ENCODE measurements at regions not wholly inside any gene's neighbourhood (a gene's known extent, or its start where the extent isn't known, plus 50 kb on each side); places are given as distances from the start of the nearest gene placed in this dataset.

- no peak for DNase-seq
Observed at GRCh38 chr12:13670285-13670866, 311.0 kb downstream of the GRIN2B start.

GRCh38 chr12:13668880-13669279 is 312.5 kb downstream of the GRIN2B start:
- DNase-seq: no peak

GRCh38 chr12:13666806-13667205 is 314.6 kb downstream of the GRIN2B start:
- no peak for DNase-seq

- DNase-seq: peak; percentile 5
Observed at GRCh38 chr12:13661005-13661887, 320.2 kb downstream of the GRIN2B start.

- DNase-seq: no peak
Observed at GRCh38 chr12:13654456-13654855, 326.9 kb downstream of the GRIN2B start.

GRCh38 chr12:13652105-13652504 is 329.3 kb downstream of the GRIN2B start:
- no peak for DNase-seq

GRCh38 chr12:13635709-13636108 is 345.7 kb downstream of the GRIN2B start:
- DNase-seq: no peak

- no peak for DNase-seq
Observed at GRCh38 chr12:13631873-13632272, 349.5 kb downstream of the GRIN2B start.

GRCh38 chr12:13630354-13630753 is 351.0 kb downstream of the GRIN2B start:
- no peak for DNase-seq

- DNase-seq: no peak
Observed at GRCh38 chr12:13628067-13628466, 353.3 kb downstream of the GRIN2B start.

GRCh38 chr12:13627536-13627935 is 353.9 kb downstream of the GRIN2B start:
- no peak for DNase-seq

- DNase-seq: no peak
Observed at GRCh38 chr12:13613297-13613696, 368.1 kb downstream of the GRIN2B start.

GRCh38 chr12:13609894-13610679 is 371.3 kb downstream of the GRIN2B start:
- no peak for DNase-seq

- no peak for DNase-seq
Observed at GRCh38 chr12:13606290-13606689, 375.1 kb downstream of the GRIN2B start.

- DNase-seq: no peak
Observed at GRCh38 chr12:13603953-13604352, 377.4 kb downstream of the GRIN2B start.

- no peak for DNase-seq
Observed at GRCh38 chr12:13602172-13602571, 379.2 kb downstream of the GRIN2B start.

- DNase-seq: no peak
Observed at GRCh38 chr12:13599176-13599575, 382.2 kb downstream of the GRIN2B start.

- DNase-seq: no peak
Observed at GRCh38 chr12:13597837-13598236, 383.6 kb downstream of the GRIN2B start.

- DNase-seq: no peak
Observed at GRCh38 chr12:13597166-13597565, 384.2 kb downstream of the GRIN2B start.

GRCh38 chr12:13596714-13597113 is 384.7 kb downstream of the GRIN2B start:
- DNase-seq: no peak

- no peak for DNase-seq
Observed at GRCh38 chr12:13595536-13596443, 385.6 kb downstream of the GRIN2B start.

GRCh38 chr12:13594731-13595514 is 386.5 kb downstream of the GRIN2B start:
- no peak for DNase-seq
